ENCODE measurements at regions not wholly inside any gene's neighbourhood (a gene's known extent, or its start where the extent isn't known, plus 50 kb on each side); places are given as distances from the start of the nearest gene placed in this dataset.

DNA sequence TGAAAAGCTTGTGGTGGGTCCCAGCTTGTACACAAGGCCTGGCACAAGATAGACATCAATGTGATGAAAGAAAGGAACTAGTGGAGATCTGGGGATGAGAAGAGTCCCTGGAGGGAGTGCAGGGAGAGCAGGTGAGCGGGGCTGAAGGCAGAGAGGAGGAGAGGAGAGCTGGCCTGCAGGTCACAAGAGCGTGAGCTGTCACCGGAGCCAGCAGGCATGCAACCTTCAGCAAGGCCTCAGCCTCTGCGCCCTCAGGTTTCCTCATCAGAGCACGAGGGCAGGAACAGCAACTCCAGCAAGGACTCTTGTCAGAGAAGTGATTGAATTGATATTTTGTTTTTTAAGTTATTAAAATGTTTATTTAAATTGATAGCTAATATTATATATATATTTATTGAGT, 188.6 kb downstream of the CXCL12 start:
- TF ChIP-seq, protein P1, sequence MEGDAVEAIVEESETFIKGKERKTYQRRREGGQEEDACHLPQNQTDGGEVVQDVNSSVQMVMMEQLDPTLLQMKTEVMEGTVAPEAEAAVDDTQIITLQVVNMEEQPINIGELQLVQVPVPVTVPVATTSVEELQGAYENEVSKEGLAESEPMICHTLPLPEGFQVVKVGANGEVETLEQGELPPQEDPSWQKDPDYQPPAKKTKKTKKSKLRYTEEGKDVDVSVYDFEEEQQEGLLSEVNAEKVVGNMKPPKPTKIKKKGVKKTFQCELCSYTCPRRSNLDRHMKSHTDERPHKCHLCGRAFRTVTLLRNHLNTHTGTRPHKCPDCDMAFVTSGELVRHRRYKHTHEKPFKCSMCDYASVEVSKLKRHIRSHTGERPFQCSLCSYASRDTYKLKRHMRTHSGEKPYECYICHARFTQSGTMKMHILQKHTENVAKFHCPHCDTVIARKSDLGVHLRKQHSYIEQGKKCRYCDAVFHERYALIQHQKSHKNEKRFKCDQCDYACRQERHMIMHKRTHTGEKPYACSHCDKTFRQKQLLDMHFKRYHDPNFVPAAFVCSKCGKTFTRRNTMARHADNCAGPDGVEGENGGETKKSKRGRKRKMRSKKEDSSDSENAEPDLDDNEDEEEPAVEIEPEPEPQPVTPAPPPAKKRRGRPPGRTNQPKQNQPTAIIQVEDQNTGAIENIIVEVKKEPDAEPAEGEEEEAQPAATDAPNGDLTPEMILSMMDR (IDR thresholded peaks at IDR 0.05; ENCODE audit: control insufficient read depth, insufficient read depth, low read depth, low read length, missing control alignments), result no peak
- no peak for DNase-seq (ENCODE audit: low read depth)
- H3K4me3 ChIP-seq (ENCODE audit: control insufficient read depth, low read depth, low read length), result no peak overlapping the region

DNA sequence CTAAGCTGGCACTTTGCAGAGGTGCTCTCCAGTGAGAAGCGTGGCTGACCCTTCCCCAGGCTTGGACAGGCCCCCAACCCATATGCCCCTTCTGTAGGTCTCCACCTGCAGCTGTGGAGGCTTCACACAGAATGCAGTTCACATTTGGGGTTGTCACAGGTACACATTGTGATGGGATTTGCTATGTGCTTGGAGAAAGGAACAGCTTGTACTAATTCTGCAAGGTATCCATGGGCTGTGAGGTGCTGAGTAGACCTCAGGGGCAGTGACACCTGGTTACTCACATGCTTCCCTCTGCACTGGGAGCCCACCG, 188.9 kb downstream of the CXCL12 start:
- TF ChIP-seq, protein P1 (IDR thresholded peaks at IDR 0.05; ENCODE audit: control insufficient read depth, insufficient read depth, low read depth, low read length, missing control alignments), result no peak
- no peak for DNase-seq (ENCODE audit: low read depth)
- no peak overlapping the region for H3K4me3 ChIP-seq (ENCODE audit: control insufficient read depth, low read depth, low read length)

- DNase-seq (ENCODE audit: low read depth), result peak; percentile 80
- TF ChIP-seq, protein P1 (IDR thresholded peaks at IDR 0.05; ENCODE audit: control insufficient read depth, insufficient read depth, low read depth, low read length, missing control alignments), result no peak
- no peak overlapping the region for H3K4me3 ChIP-seq (ENCODE audit: control insufficient read depth, low read depth, low read length)
Observed at GRCh38 chr10:44195112-44196007, 189.5 kb downstream of the CXCL12 start.

DNA sequence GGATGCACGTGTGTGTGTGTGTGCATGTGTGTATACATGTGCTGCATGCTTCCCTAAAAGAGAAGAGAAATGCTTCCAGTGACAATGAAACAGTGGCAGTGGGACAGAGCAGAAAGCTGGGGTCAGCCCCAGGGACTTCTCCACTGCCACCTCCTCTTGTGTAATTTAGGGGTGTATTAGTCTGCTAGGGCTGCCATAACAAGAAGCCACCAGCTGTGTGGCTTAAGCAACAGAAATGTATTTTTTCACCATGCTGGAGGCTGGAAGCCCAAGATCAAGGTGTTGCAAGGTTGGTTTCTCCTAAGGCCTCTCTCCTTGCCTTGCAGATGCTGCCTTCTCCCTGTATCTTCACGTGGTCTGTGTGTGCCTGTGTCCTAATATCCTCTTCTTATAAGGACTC, 190.5 kb downstream of the CXCL12 start:
- TF ChIP-seq, protein P1 (IDR thresholded peaks at IDR 0.05; ENCODE audit: control insufficient read depth, insufficient read depth, low read depth, low read length, missing control alignments), result no peak
- H3K4me3 ChIP-seq (ENCODE audit: control insufficient read depth, low read depth, low read length), result no peak overlapping the region
- no peak for DNase-seq (ENCODE audit: low read depth)

DNA sequence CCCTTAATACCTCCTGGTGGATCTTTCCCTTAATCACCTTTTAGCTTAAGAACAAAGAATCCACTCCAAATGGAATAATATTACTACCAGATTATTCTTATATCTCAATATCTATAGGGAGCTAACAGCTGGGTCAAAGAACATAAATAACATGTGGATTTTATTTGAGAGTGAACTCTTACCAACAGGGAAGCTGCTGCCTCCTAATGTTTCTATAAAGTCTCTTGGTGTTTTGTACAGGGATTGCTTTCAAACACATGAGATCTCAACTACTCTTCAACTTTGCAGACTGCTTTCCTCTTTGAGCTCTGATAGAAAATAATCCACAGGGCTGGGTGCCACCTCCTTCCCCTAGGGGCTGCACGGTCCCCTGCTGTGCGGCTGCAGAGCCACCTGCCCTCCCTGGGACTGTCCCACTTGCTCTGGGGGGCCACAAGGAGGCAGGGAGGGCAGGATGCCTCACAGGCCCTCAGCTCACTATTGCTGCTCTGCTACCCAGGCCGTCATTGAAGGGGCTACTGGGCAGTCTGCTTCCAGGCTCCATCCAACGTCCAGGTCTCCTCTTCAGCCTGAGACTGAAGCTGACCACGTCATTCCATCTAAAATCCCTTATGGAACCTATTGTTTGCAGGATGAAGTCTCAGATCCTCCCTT, 191.2 kb downstream of the CXCL12 start:
- no peak for DNase-seq (ENCODE audit: low read depth)
- H3K4me3 ChIP-seq (ENCODE audit: control insufficient read depth, low read depth, low read length), result no peak overlapping the region
- TF ChIP-seq, protein P1 (IDR thresholded peaks at IDR 0.05; ENCODE audit: control insufficient read depth, insufficient read depth, low read depth, low read length, missing control alignments), result no peak

- DNase-seq (ENCODE audit: low read depth), result no peak
- no peak overlapping the region for H3K4me3 ChIP-seq (ENCODE audit: control insufficient read depth, low read depth, low read length)
- TF ChIP-seq, protein P1 (IDR thresholded peaks at IDR 0.05; ENCODE audit: control insufficient read depth, insufficient read depth, low read depth, low read length, missing control alignments), result no peak
Observed at GRCh38 chr10:44193166-44193565, 191.7 kb downstream of the CXCL12 start.
